Neuronal stem cell (in vitro differentiated cells): ENCODE measurements at regions not wholly inside any gene's neighbourhood (a gene's known extent, or its start where the extent isn't known, plus 50 kb on each side); places are given as distances from the start of the nearest gene placed in this dataset.
A peak's percentile ranks its signal among the peaks of the same experiment; 100 is the strongest.
"Not testable (repeated sequence)": the region's sequence is repeated elsewhere in the genome, so short reads cannot be mapped to it uniquely, and the experiment has no call there.

ENCODE experiments used
- DNase-seq: peaks from one replicate; pipeline ENCODE4 v3.0.0-alpha.2; 2013; ENCODE audit warnings: low spot score
- H2AFZ ChIP-seq: one replicate; pipeline ENCODE4 v1.6.1; 2013; ENCODE audit warnings: mild to moderate bottlenecking, low read length, inconsistent platforms
- H2AK5ac ChIP-seq: 2 replicates; pipeline ENCODE4 v1.6.1; 2013; ENCODE audit warnings: low read depth, mild to moderate bottlenecking, inconsistent platforms, low read length, moderate library complexity, mixed read lengths
- H2BK120ac ChIP-seq: 2 replicates; pipeline ENCODE4 v1.6.1; 2013; ENCODE audit warnings: low read depth, mild to moderate bottlenecking, inconsistent platforms, low read length, moderate library complexity, mixed read lengths
- H2BK12ac ChIP-seq: one replicate; pipeline ENCODE4 v1.6.1; 2013; ENCODE audit warnings: low read length, inconsistent platforms
- H2BK15ac ChIP-seq: 2 replicates; pipeline ENCODE4 v1.6.1; 2013; ENCODE audit warnings: mild to moderate bottlenecking, low read length, inconsistent platforms, mixed read lengths
- H2BK5ac ChIP-seq: one replicate; pipeline ENCODE4 v1.6.1; 2013; ENCODE audit warnings: inconsistent platforms, mild to moderate bottlenecking, low read length, moderate library complexity
- H3K14ac ChIP-seq: one replicate; pipeline ENCODE4 v1.6.1; 2013; ENCODE audit warnings: low read length, inconsistent platforms
- H3K18ac ChIP-seq: 2 replicates; pipeline ENCODE4 v1.6.1; 2013; ENCODE audit warnings: low read length, inconsistent platforms
- H3K23ac ChIP-seq: 2 replicates; pipeline ENCODE4 v1.6.1; 2013; ENCODE audit warnings: low read depth, mild to moderate bottlenecking, mixed read lengths, low read length, inconsistent platforms; ENCODE audit not compliant: poor library complexity
- H3K27ac ChIP-seq: replicated peaks from 3 replicates; pipeline ENCODE4 v1.5.1; 2013; ENCODE audit warnings: low read length, inconsistent platforms
- H3K27me3 ChIP-seq, 3 experiments: 2 replicates each; pipeline ENCODE4 v1.6.1; 2013; ENCODE audit warnings: low read length in 3 of 3, mild to moderate bottlenecking in 2 of 3, inconsistent platforms in 1 of 3, low read depth in 1 of 3, mixed read lengths in 1 of 3, moderate library complexity in 1 of 3; ENCODE audit not compliant: control insufficient read depth in 3 of 3, insufficient read depth in 3 of 3
- H3K36me3 ChIP-seq, 2 donors: replicated peaks in 1 of 2; 2 replicates each; pipeline ENCODE4 v1.6.1; 2013; ENCODE audit warnings: low read length in 2 of 2; ENCODE audit not compliant: control insufficient read depth in 2 of 2, insufficient read depth in 2 of 2
- H3K4ac ChIP-seq: 2 replicates; pipeline ENCODE4 v1.6.1; 2013; ENCODE audit warnings: inconsistent platforms, mild to moderate bottlenecking, low read length, moderate library complexity
- H3K4me1 ChIP-seq, 2 donors: 1 replicate in 1 of 2; 2 replicates in 1 of 2; pipeline ENCODE4 v1.6.1; 2013; ENCODE audit warnings: low read length in 2 of 2, low read depth in 1 of 2; ENCODE audit not compliant: control insufficient read depth in 2 of 2, insufficient read depth in 1 of 2
- H3K4me2 ChIP-seq: one replicate; pipeline ENCODE4 v1.6.1; 2013; ENCODE audit warnings: mild to moderate bottlenecking, low read length, inconsistent platforms; ENCODE audit not compliant: insufficient read depth, poor library complexity, severe bottlenecking
- H3K4me3 ChIP-seq, 2 donors: 2 replicates each; pipeline ENCODE4 v1.5.1; 2013; ENCODE audit warnings: low read length in 2 of 2, mild to moderate bottlenecking in 2 of 2, inconsistent platforms in 1 of 2, moderate library complexity in 1 of 2
- H3K79me1 ChIP-seq: one replicate; pipeline ENCODE4 v1.6.1; 2013; ENCODE audit warnings: low read depth, mild to moderate bottlenecking, inconsistent platforms, low read length, moderate library complexity
- H3K9ac ChIP-seq: one replicate; pipeline ENCODE4 v1.6.1; 2013; ENCODE audit warnings: mild to moderate bottlenecking, low read depth, low read length, inconsistent platforms; ENCODE audit not compliant: poor library complexity
- H3K9me3 ChIP-seq, 2 donors: replicated peaks in 1 of 2; 2 replicates each; pipeline versions ENCODE3 to v1.6.1; 2013; ENCODE audit warnings: low read length in 2 of 2, mild to moderate bottlenecking in 2 of 2, inconsistent platforms in 1 of 2, low read depth in 1 of 2, mixed read lengths in 1 of 2, moderate library complexity in 1 of 2; ENCODE audit not compliant: control insufficient read depth in 2 of 2, insufficient read depth in 1 of 2
- H4K8ac ChIP-seq: one replicate; pipeline ENCODE4 v1.6.1; 2013; ENCODE audit warnings: low read depth, mild to moderate bottlenecking, inconsistent platforms, low read length, moderate library complexity
- H4K91ac ChIP-seq: one replicate; pipeline ENCODE4 v1.6.1; 2013; ENCODE audit warnings: low read length, low read depth, mild to moderate bottlenecking, inconsistent platforms; ENCODE audit not compliant: poor library complexity
- whole genome bisulfite sequencing, 2 donors: extraction: QIAGEN DNeasy Blood & Tissue Kit; methylation state at CpG; one replicate each; pipeline ENCODE4 v1.1.7; 2013; ENCODE audit warnings: missing lambda C conversion rate in 2 of 2, mixed read lengths in 1 of 2; ENCODE audit not compliant: insufficient read length in 2 of 2, insufficient replicate concordance in 1 of 2; ENCODE audit errors: extremely low coverage in 2 of 2; 5-methylcytosine and 5-hydroxymethylcytosine counted together

GRCh38 chr13:61536433-61536832, 120.8 kb upstream of the PCDH20 start:
- no CpG with 5 or more reads among the region's 1 CpG for WGBS, 2 donors

GRCh38 chr13:61531383-61532065, 115.9 kb upstream of the PCDH20 start:
- no peak overlapping the region for H3K4me2 ChIP-seq
- H2BK120ac ChIP-seq = no peak overlapping the region
- H3K14ac ChIP-seq = no peak overlapping the region
- no peak overlapping the region for H2AK5ac ChIP-seq
- H3K36me3 ChIP-seq = no peaks in the 10 kb centered on the region
- no peak overlapping the region for H3K18ac ChIP-seq
- WGBS, 2 donors = no CpG with 5 or more reads among the region's 10 CpGs
- no peak overlapping the region for H3K4ac ChIP-seq
- H3K4me1 ChIP-seq = no peaks in the 10 kb centered on the region
- H3K9me3 ChIP-seq = peaks cover 0 to 2% of the 10 kb centered on the region in 2 donors
- no peaks in the 10 kb centered on the region for H3K27me3 ChIP-seq
- no peak overlapping the region for H4K8ac ChIP-seq
- H3K9ac ChIP-seq = no peak overlapping the region
- no peak overlapping the region for H4K91ac ChIP-seq
- no peak overlapping the region for H2BK15ac ChIP-seq
- H3K23ac ChIP-seq = no peak overlapping the region
- no peak overlapping the region for H2BK5ac ChIP-seq
- DNase-seq = no peak
- no peak overlapping the region for H2AFZ ChIP-seq
- no peaks in the 10 kb centered on the region for H3K79me1 ChIP-seq
- H3K4me3 ChIP-seq = no peak overlapping the region
- H2BK12ac ChIP-seq = no peak overlapping the region
- H3K27ac ChIP-seq = no peak overlapping the region

More at GRCh38 chr13:61536433-61536832, 120.8 kb upstream of the PCDH20 start:
- no peak overlapping the region for H2BK12ac ChIP-seq
- no peak overlapping the region for H2AK5ac ChIP-seq
- no peak overlapping the region for H3K9ac ChIP-seq
- H4K8ac ChIP-seq = no peak overlapping the region
- no peak overlapping the region for H3K14ac ChIP-seq
- no peak overlapping the region for H3K4me3 ChIP-seq
- H3K36me3 ChIP-seq = no peaks in the 10 kb centered on the region
- no peak overlapping the region for H2BK15ac ChIP-seq
- H3K27me3 ChIP-seq = no peaks in the 10 kb centered on the region
- H3K4me2 ChIP-seq = no peak overlapping the region
- no peak for DNase-seq
- no peak overlapping the region for H3K23ac ChIP-seq
- no peak overlapping the region for H2BK120ac ChIP-seq
- H3K4ac ChIP-seq = no peak overlapping the region
- no peak overlapping the region for H4K91ac ChIP-seq
- H3K79me1 ChIP-seq = no peaks in the 10 kb centered on the region
- H3K18ac ChIP-seq = no peak overlapping the region
- H2AFZ ChIP-seq = no peak overlapping the region
- peaks cover 0 to 2% of the 10 kb centered on the region in 2 donors for H3K9me3 ChIP-seq
- no peak overlapping the region for H3K27ac ChIP-seq
- H2BK5ac ChIP-seq = no peak overlapping the region
- H3K4me1 ChIP-seq = no peaks in the 10 kb centered on the region

GRCh38 chr13:61519214-61519613, 103.6 kb upstream of the PCDH20 start:
- H2BK5ac ChIP-seq, H3K14ac ChIP-seq, H2AK5ac ChIP-seq, H4K91ac ChIP-seq, H3K4me3 ChIP-seq, H3K9me3 ChIP-seq, H3K18ac ChIP-seq, H3K9ac ChIP-seq, H4K8ac ChIP-seq, H3K36me3 ChIP-seq, DNase-seq, H2AFZ ChIP-seq, H3K79me1 ChIP-seq, H3K4ac ChIP-seq, H3K27me3 ChIP-seq, H2BK120ac ChIP-seq, H3K4me1 ChIP-seq, H2BK15ac ChIP-seq, H3K4me2 ChIP-seq, H3K27ac ChIP-seq, H2BK12ac ChIP-seq, H3K23ac ChIP-seq: not testable (repeated sequence)
- WGBS, 2 donors = no CpG with 5 or more reads among the region's 5 CpGs

- no peak overlapping the region for H3K4me2 ChIP-seq
- no peak overlapping the region for H3K4me3 ChIP-seq
- no peak overlapping the region for H4K91ac ChIP-seq
- no CpG with 5 or more reads among the region's 2 CpGs for WGBS, 2 donors
- H2BK120ac ChIP-seq = no peak overlapping the region
- H2AFZ ChIP-seq = peak overlapping the region; percentile 27
- no peaks in the 10 kb centered on the region for H3K9me3 ChIP-seq
- no peak overlapping the region for H2BK12ac ChIP-seq
- no peaks in the 10 kb centered on the region for H3K4me1 ChIP-seq
- H3K14ac ChIP-seq = no peak overlapping the region
- no peak overlapping the region for H2BK5ac ChIP-seq
- no peaks in the 10 kb centered on the region for H3K79me1 ChIP-seq
- H3K18ac ChIP-seq = no peak overlapping the region
- H2BK15ac ChIP-seq = no peak overlapping the region
- no peak overlapping the region for H4K8ac ChIP-seq
- H3K9ac ChIP-seq = no peak overlapping the region
- H3K27me3 ChIP-seq = no peaks in the 10 kb centered on the region
- no peak for DNase-seq
- H3K4ac ChIP-seq = no peak overlapping the region
- H3K23ac ChIP-seq = no peak overlapping the region
- H3K36me3 ChIP-seq = no peaks in the 10 kb centered on the region
- no peak overlapping the region for H2AK5ac ChIP-seq
- no peak overlapping the region for H3K27ac ChIP-seq
These were observed 93.3 kb upstream of the PCDH20 start for GRCh38 chr13:61508936-61509335.
